Stimulated activated naive CD4-positive, alpha-beta T cell treated with Interleukin-2 at 50 U/mL for 16 hours (primary cell): ENCODE measurements at regions not wholly inside any gene's neighbourhood (a gene's known extent, or its start where the extent isn't known, plus 50 kb on each side); places are given as distances from the start of the nearest gene placed in this dataset.
"Not testable (repeated sequence)": the region's sequence is repeated elsewhere in the genome, so short reads cannot be mapped to it uniquely, and the experiment has no call there.

Source experiments
- DNase-seq: peaks from one replicate; lab custom pipeline; 2025; lab: John Stamatoyannopoulos, UW

DNA sequence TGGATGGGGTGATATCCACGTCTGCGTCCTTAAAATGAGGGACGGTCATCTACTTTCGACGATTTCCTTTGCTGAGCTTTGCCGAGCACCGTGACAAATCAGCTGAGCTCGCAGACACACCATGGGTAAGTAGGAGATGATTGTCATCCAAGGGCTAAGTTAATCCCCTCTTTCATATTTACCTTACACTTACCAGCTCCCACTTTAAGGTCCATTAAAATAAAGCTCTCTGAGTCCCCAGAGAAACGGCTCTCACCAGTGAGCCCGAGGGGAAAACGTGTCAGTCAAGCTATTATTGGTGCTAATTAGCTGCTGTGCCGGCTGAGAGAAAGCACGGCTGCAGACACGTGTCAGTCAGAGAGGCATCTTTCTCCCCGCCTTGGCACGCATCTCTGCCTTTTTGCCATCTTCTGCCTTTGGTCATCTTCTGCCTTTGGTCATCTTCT is 72.2 kb downstream of the CRLF2 start:
- DNase-seq, result no peak

DNA sequence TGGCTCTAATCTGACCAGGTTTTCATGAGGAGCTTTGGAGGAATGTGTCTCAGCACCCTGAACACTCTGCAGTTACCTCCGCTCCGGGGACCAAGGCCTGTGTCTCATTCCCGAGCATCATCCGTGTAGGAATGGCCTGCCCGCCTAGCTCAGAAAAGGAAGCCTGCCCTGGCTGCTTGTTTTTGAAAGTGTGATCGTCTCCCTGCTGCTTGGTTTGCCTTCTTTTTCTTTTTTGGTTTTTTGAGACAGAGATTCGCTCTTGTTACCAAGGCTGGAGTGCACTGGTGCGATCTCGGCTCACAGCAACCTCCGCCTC is 73.3 kb downstream of the CRLF2 start:
- no peak for DNase-seq

DNA sequence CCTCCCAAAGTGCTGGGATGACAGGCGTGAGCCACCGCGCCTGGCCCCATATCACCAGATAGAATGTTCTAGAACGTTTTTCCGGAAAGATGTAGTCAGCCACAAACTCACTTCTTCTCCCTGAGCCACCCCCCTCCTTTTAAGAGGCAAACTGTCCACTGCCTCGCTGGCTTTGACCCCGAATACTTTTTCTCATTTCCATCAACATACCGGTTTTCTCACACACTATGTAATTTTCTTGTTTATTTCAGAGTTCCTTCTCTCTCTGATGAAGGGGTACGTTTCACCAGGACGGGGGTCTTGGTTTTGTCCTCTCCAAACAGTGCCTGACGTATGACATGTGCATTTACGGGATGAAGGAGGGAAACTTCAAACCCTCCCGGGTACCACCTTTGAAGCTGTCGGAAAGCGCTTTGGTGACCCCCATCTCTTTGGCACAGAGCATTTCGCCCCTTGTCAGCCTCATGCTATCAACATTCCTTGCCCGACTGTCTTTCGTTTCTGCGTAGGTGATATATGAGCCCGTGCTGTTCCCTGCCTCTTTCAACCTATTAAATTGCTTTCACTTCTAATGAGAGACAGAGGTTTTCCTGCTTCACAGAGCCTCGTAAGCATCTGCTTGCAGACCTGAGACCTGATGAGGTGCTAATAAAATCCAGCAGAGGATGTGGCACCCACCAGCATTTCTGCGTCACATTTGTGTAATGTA is 73.8 kb downstream of the CRLF2 start:
- DNase-seq, result no peak

DNA sequence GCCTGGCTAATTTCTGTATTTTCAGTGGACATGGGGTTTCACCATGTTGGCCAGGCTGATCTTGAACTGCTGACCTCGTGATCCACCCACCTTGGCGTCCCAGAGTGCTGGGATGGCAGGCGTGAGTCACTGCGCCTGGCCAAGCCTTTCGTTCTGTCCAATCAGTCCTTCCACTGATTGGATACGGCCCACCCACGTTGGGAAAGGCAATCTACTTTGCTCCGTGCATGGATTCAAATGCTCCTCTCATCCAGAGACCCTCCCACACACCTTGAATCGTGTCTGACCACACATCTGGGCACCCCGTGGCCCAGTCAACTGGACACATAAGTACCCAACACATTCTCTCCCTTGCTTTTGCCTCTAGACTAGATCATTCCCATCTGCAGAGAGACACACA is 74.9 kb downstream of the CRLF2 start:
- DNase-seq, result no peak

DNA sequence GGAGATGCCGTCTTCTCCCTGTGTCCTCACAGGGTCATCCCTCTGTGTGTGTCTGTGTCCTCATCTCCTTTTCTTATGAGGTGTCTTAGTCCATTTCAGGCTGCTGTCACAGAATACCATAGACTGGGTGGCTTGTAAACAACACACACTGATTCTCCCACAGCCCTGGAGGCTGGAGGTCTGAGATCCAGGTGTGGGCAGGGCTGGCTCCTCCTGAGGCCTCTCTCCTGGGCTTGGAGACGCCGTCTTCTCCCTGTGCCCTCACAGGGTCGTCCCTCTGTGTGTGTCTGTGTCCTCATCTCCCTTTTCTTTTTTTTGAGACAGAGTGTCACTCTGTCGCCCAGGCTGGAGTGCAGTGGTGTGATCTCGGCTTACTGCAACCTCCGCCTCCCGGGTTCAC is 75.9 kb downstream of the CRLF2 start:
- not testable (repeated sequence) for DNase-seq

DNA sequence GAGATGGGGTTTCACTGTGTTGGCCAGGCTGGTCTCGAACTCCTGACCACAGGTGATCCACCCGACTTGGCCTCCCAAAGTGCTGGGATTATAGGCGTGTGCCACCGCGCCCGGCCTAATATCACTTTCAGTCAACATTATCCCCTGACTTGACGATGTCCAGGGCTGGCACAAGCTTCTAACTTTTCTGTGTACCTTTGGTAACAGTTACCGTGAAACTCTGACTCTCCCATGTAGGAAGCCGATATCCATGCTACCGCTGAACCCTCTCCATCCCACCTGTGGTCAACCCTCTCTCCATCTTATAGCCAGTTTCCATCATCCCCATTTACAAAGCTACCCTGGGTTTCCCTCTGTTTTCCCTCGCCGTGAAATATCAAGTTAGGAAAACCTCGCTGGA is 77.5 kb downstream of the CRLF2 start:
- DNase-seq, result no peak

DNA sequence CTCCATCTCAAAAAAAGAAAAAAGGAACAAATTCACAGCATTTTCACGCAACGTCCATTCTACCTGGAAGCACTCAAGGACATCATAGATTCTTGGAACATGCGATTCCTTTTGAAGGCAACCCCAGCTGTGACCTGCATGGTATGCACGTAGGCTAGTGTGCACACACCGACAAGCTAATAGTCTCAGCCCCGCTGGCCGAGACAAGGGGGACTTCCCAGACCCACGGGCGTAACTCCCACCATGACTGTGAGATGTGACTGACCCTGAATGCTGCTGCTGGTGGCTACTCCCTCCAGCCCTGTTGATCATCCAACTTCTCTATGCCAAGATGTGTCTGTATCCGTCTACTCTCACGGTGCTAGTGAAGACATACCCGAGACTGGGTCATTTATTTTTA is 78.3 kb downstream of the CRLF2 start:
- DNase-seq, result no peak

DNA sequence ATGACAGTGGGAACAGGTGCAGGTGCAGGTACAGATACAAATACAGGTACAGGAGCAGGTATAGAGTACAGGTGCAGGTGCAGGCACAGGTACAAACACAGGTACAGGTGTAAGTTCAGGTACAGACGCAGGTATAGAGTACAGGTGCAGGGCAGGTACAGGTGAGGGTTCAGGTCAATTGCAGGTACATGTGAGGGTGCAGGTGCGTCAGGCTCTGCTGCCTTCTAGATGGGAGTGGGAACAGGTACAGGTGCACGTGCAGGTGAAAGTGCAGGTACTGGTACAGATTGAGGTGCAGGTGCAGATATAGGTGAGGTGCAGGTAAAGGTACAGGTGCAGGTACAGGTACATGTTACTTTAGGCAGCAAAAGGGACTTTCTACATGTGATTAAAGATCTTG is 85.7 kb downstream of the CRLF2 start:
- no peak for DNase-seq

DNA sequence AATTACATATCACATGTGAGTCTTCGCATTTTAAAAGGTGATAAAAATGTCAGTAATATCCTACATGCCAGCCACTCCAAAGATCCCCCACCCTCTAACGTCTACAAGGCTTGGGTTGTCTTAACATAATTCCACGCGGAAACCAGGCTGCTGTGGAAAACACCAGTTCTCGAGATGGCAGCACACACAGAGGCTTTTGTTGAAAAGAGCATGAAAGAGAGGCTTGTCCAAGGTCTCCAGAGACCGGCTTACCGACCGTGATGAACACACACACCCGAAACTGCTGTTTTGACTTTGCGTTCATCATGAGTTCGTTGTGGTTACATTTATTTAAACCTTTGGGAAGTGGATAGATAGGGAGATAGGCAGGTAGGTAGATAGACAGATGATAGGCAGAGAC is 87.9 kb downstream of the CRLF2 start:
- DNase-seq, result no peak

DNA sequence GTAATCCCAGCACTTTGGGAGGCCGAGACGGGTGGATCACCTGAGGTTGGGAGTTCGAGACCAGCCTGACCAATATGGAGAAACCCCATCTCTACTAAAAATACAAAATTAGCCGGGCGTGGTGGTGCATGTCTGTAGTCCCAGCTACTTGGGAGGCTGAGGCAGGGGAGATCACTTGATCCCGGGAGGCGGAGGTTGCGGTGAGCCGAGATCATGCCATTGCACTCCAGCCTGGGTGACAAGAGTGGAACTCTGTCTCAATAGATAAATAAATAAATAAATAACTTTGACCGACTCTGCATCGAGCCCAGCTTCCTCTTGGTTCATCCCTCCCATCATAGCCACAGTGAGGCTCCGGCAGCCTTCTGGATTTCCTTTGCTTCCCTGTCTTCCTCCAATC is 89.6 kb downstream of the CRLF2 start:
- DNase-seq, result not testable (repeated sequence)

DNA sequence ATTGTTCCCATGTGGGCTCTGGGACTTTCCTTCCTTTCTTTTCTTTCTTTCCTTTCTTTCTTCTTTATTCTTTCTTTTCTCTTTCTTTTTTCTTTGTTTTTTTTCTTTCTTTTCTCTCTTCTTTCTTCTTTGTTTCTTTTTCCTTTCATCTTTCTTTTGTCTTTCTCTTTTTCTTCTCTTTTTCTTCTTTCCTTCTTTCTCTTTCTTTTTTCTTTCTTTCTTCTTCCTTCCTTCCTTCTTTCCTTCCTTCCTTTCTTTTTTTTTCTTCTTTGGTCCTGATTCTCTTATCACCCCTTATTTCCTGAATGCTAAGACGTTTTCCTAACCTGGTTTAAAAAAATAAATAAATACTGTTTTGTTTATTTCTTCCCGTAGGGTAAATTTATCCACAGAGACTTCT is 93.2 kb downstream of the CRLF2 start:
- DNase-seq, result no peak

DNA sequence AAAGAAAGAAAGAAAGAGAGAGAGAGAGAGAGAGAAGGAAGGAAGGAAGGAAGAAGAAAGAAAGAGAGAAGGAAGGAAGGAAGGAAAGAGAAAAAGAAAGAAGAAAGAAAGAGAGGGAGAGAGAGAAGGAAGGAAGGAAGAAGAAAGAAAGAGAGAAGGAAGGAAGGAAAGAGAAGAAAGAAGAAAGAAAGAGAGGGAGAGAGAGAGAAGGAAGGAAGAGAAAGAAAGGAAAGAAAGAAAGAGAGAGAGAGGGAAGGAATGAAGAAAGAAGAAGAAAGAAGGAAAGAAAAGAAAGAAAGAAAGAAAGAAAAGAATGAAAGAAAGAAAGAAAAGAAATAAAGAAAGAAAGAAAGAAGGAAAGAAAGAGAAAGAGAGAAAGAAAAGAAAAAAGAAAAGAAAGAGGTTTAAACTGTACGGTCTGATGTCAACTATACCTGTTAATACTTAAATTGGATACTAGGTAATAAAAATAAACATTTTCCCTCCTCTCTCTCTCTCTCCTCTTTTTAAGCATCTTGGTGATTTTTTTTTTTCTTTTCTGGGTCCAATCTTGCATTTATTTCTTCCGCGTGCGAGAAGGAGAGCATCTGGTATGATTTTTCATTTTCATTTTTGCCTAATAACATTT is 93.8 kb downstream of the CRLF2 start:
- DNase-seq, result no peak

DNA sequence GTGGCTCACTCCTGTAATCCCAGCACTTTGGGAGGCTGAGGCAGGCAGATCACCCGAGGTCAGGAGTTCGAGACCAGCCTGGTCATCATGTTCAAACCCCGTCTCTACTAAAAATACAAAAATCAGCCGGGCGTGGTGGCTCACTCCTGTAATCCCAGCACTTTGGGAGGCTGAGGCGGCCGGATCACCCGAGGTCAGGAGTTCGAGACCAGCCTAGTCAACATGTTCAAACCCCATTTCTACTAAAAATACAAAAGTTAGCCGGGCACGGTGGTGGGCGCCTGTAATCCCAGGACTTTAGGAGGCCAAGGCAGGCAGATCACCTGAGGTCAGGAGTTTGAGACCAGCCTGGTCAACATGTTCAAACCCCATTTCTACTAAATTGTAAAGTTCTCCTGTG is 97.0 kb downstream of the CRLF2 start:
- not testable (repeated sequence) for DNase-seq

DNA sequence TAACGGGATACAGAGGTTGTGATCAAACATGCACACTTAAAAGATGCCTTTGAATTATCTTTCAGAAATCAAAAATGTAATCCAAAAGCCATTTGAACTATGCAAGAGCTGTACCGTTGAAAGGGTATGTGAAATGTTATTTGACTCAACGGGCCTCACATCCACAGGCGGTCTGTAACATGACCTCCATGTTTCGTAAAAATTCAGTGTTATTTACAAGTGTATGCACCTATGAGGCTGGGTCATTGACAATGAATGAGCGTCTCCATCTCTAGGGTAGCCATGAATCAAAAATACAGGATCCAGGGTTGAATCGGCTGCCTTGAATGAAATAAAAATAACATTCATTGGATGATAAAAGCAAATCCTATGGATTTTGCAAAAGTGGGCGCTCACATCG is 100.1 kb downstream of the CRLF2 start:
- DNase-seq, result no peak

DNA sequence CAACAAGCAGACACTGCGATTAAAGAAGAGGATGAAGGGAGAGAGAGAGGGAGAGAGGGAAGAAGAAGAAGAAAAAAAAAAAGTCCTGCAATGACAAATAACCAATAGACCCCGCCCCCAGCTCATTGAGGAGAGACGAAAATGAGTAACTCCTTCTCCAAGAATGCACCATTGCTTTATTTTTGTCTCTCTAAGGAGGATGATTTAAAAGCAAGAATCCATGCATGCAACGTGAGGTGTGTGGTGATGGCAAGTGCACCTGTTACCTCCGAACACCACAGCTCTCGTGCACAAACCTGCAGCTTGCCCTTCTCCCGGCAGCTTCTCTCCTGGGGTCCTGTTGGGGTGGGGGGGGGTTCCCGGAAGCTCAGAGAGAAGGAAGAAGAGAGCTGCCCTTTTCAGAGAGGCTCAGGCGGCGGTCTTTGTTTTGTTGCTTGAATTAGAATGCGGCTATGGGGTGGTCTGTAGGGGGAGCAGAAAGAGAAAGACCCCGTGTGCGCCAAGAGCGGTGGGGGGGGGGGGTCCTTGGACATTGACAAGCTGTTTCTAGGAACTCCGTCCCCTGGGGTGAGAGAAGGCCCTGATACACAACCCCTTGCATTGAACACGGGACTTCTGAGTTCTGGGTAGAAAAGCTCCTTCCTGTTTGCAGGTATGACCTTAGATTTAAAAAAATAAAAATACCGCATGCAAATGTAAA is 100.7 kb downstream of the CRLF2 start:
- DNase-seq, result no peak

DNA sequence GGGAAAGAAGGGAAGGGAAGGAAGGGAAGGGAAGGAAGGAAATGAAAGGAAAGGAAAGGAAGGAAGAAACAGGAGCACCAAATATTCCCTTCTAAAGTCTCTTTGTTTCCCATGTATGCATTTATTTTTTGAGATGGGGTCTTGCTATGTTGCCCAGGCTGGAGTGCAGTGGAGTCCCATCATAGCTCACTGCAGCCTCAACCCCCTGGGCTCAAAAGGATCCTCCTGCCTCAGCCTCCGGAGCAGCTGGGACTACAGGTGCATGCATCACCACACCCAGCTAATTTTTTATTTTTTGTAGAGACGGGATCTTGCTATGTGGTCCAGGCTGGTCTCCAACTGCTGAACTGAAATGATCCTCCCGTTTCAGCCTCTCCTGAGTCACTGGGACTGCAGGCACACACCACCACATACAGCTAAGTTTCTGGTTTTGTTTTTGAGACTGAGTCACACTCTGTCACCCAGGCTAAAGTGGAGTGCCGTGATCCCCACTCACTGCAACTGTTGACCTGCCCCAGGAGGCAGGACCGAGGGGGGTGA is 102.8 kb downstream of the CRLF2 start:
- no peak for DNase-seq

DNA sequence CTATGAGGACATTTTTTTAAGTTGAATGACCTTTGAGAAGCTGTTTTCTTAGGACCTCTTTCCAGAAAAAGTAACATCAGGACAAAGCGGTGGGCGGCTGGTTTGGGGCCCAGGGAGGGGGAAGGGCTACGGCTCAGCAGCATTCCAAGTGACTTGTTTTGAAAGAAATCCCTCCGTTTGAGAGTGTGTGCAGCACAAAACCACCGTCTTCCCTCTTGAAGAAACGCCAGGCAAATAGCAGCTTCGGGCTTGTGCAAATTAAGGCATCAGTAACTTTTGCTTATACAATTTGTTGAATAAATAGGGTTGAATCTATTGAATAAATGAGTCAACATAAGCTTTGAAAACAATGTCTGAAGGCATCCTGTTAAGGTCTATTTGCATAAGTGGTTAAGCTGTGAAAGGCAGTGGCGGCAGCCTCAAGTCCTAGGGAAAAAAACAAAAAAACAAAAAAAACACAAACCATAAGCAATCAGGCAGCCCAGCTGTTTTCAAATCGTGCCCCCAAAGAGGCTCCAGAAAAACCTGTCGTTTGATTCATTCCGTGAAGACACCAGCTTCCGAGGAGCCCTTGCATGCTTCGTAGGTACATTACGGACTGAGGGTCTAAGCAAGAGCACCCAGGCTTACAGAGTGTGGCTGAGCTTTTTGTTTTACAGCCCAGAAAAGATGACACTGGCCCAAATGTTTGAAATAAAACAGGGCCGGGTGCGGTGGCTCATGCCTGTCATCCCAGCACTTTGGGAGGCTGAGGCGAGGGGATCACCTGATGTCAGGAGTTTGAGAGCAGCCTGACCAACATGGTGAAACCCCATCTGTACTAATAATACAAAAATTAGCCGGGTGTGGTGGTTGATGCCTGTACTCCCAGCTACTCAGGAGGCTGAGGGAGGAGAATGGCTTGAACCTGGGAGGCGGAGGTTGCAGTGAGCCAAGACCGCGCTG is 103.7 kb downstream of the CRLF2 start:
- no peak for DNase-seq

DNA sequence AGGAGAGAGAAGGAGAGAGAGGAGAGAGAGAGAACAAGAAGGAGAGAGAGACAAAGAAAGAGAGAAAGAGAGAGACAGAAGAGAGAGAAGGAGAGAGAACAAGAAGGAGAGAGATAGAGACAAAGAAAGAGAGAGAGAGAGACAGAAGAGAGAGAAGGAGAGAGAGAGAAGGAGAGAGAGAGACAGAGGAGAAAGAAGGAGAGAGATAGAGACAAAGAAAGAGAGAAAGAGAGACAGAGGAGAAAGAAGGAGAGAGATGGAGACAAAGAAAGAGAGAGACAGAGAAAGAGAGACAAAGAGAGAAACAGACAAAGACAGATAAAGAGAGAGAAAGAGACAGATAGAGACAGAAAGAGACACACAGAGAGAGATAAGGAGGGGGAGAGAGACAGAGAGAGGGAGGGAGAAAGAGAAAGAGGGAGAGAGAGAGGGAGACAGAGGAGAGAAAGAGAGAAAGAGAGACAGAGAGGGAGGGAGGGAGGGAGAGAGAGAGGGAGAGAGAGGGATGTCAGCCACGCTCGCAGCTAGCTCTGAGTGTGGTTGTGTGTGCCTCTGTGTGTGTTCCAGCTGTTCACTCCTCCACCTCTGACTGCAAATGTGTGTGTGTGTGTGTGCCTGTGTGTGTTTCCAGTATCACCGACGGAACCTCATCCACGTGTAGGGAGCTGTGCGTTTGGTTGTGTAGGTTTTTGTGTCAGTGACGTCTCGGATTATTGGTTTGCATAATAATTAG is 105.8 kb downstream of the CRLF2 start:
- no peak for DNase-seq

DNA sequence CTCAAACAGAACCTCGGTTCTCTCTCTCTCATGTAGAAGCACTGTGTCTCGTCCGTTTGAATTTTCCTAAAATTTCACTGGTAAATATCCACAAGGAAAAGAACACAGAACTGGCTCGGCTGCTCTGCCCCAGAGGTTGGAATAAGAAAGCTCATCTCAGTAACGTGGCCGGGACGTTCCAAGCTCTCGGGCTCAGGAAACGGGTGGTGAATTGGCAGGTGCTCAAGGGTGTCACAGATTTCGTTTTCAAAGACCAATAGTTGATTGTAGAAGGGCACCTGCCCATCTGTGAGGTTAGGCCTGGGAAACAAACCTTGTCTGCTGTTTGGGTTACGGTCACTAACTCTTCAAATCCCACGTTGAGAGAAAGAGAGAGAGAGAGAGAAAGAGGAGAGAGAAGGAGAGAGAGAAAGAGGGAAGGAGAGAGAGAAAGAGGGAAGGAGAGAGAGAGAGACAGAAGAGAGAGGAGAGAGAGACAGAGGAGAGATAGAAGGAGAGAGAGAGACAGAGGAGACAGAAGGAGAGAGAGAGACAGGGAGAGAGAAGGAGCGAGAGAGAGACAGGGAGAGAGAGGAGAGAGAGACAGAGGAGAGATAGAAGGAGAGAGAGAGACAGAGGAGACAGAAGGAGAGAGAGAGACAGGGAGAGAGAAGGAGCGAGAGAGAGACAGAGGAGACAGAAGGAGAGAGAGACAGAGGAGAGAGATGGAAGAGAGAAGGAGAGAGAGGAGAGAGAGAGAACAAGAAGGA is 106.6 kb downstream of the CRLF2 start:
- DNase-seq, result no peak

DNA sequence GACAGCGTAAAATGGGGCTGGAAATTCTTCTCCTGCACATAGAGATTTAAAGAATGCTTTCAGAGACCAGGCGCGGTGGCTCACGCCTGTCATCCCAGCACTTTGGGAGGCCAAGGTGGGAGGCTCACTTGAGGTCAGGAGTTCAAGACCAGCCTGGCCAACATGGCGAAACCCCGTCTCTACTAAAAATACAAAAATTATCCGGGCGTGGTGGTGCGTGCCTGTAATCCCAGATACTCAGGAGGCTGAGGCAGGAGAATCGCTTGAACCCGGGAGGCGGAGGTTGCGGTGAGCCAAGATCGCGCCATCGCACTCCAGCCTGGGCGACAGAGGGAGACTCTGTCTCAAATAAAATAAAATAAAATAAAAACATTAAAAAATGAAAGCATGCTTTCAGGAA is 107.4 kb downstream of the CRLF2 start:
- DNase-seq, result not testable (repeated sequence)

DNA sequence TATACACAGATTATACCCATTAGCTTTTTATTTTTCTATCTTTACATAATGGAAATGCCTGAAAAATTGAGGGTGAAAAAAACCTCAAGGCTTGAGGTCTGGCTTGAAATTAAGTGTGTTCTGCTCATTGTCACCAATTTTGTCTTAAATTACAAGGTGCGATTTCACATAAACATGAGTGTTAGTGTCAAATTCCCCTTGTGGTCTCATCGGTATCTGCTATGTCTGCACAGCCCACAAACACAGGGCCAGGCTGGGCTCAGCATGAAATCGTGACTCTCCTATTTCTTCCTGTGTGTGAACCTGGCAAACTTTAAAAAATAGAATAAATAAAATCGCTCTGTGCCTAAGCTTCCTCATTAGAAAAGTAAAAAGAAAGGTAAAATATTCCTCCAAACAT is 109.1 kb downstream of the CRLF2 start:
- no peak for DNase-seq
